ENCODE measurements at regions not wholly inside any gene's neighbourhood (a gene's known extent, or its start where the extent isn't known, plus 50 kb on each side); places are given as distances from the start of the nearest gene placed in this dataset.

DNA sequence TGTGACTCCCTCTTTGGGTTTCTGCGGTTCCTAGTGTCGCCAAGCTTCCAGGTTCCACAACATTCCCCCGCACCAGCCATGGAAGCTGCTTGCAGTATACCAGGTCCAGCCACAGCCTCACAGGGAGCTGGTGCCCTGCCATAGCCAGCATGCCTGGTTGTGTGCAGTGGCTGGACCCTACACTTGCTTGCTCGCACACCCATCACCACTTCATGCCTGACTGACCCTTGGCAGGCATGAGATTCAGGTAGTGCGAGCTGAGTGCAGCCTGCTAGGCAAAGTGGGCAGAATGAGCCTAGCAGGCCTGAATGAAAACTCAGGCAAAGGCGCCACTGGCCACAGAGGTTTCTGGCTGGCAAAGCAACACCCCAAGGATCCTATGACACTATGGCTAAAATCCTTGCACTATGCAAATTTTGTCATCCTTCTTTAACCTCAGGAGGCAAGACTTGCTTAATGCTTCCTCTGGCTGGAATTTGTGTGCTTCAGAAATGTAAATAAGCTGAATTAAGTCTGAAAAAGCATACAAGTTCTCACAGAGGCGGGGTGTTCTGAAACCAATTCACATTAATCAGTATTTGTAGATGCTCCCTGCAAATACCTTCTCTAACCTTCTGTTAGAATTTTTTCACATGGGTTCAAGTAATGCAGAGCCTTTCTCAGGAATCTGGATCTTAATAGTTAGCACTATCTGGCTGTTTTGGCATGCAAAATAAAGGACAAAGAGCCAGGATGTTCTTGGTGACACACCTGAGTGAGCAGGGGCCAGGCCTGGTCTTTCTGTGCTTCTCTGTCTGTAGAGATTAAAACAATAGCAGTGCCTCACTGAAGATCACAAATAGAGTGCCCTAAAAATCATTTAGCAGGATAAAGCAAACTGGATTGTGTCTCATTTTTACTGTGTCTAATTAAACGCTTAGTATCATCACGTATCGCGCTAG, 256.9 kb downstream of the GPATCH2 start:
- no peak overlapping the region for H3K4me3 ChIP-seq (ENCODE audit: low read length in 2 of 2)
- no peak overlapping the region for H3K9ac ChIP-seq (ENCODE audit: low read depth in 1 of 2, low read length in 2 of 2)
- H3K27ac ChIP-seq (ENCODE audit: low read depth in 2 of 2, low read length in 2 of 2) = no peak overlapping the region
- H3K9me3 ChIP-seq (ENCODE audit: control insufficient read depth in 2 of 2, low read length in 2 of 2) = no peaks in the 10 kb centered on the region
- no peaks in the 10 kb centered on the region for H3K27me3 ChIP-seq (ENCODE audit: control insufficient read depth in 2 of 2, insufficient read depth in 2 of 2, low read length in 2 of 2)
- no peaks in the 10 kb centered on the region for H3K4me1 ChIP-seq (ENCODE audit: control insufficient read depth in 2 of 2, insufficient read depth in 2 of 2, low read length in 2 of 2)
- no peaks in the 10 kb centered on the region for H3K36me3 ChIP-seq (ENCODE audit: control insufficient read depth in 2 of 2, insufficient read depth in 2 of 2, low read length in 2 of 2)

DNA sequence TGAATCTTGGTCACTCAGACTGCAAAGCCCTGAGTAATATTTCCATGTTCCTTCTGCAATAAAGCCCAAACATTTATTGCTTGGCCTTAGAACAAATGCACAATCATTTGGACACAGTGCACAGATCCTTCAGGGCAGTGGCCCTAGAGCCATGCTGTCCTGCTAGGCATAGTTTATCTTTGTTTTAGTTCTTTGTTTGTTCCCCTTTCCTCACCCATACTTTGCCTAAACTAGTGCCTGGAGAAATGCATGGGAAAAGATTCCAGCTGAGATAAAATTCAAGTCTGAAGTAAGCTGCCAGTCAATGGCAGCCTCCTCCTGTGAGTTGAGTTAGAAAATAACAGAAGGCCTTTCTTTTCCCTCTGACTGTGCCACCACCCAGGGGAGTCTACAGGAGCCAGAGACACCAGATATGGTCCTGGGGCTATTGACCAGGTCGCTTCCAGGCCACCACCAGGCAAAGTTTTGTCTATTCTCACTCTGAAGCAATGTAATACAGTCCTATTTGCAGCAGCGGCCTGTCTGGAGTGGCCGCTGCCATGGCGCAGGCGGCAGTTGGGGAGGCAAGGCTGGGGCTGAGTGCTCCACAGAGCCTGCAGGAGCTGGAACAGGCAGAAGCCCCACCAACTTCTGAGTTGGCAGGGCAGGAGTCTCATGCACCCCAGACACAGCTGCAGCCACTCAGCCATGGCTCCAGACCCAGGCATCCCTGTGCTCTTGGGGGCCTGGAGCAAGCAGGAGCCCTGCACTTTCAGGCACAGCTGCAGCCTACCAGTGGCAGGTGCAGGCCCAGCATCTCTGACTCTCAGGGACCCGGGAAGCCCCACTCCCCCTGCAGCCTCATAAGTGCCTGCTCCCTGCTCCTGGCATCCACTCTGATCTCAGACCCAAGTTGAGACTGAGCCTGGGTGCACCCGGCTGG, 258.6 kb downstream of the GPATCH2 start:
- Histone ChIP-seq H3K9ac (ENCODE audit: low read depth in 1 of 2, low read length in 2 of 2) (no peak overlapping the region), H3K4me1 (ENCODE audit: control insufficient read depth in 2 of 2, insufficient read depth in 2 of 2, low read length in 2 of 2) (no peaks in the 10 kb centered on the region), H3K4me3 (ENCODE audit: low read length in 2 of 2) (no peak overlapping the region), H3K36me3 (ENCODE audit: control insufficient read depth in 2 of 2, insufficient read depth in 2 of 2, low read length in 2 of 2) (no peaks in the 10 kb centered on the region), H3K27me3 (ENCODE audit: control insufficient read depth in 2 of 2, insufficient read depth in 2 of 2, low read length in 2 of 2) (no peaks in the 10 kb centered on the region), H3K27ac (ENCODE audit: low read depth in 2 of 2, low read length in 2 of 2) (no peak overlapping the region), H3K9me3 (ENCODE audit: control insufficient read depth in 2 of 2, low read length in 2 of 2) (no peaks in the 10 kb centered on the region)

DNA sequence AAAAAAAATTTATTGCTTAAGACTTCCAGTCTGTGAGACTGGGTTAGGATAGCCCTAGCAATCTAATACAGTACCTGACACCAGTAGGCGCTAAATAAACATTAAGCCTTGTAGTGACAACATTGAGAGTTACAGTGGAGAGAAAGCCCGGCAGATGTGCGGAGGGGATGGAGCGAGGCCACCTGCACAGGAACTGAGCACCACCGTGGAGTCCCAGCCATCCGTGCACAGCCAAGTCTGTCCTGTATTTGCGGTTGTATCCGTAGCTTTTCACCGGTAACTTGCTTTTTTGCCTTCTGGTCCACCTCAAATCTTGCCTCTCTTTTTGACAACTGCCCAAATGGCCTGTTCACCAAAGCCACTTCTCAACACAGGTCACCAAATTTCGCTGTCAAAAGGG, 260.1 kb downstream of the GPATCH2 start:
- Histone ChIP-seq H3K36me3 (ENCODE audit: control insufficient read depth in 2 of 2, insufficient read depth in 2 of 2, low read length in 2 of 2) (no peaks in the 10 kb centered on the region), H3K9ac (ENCODE audit: low read depth in 1 of 2, low read length in 2 of 2) (no peak overlapping the region), H3K9me3 (ENCODE audit: control insufficient read depth in 2 of 2, low read length in 2 of 2) (no peaks in the 10 kb centered on the region), H3K27ac (ENCODE audit: low read depth in 2 of 2, low read length in 2 of 2) (no peak overlapping the region), H3K4me1 (ENCODE audit: control insufficient read depth in 2 of 2, insufficient read depth in 2 of 2, low read length in 2 of 2) (no peaks in the 10 kb centered on the region), H3K27me3 (ENCODE audit: control insufficient read depth in 2 of 2, insufficient read depth in 2 of 2, low read length in 2 of 2) (no peaks in the 10 kb centered on the region), H3K4me3 (ENCODE audit: low read length in 2 of 2) (no peak overlapping the region)

DNA sequence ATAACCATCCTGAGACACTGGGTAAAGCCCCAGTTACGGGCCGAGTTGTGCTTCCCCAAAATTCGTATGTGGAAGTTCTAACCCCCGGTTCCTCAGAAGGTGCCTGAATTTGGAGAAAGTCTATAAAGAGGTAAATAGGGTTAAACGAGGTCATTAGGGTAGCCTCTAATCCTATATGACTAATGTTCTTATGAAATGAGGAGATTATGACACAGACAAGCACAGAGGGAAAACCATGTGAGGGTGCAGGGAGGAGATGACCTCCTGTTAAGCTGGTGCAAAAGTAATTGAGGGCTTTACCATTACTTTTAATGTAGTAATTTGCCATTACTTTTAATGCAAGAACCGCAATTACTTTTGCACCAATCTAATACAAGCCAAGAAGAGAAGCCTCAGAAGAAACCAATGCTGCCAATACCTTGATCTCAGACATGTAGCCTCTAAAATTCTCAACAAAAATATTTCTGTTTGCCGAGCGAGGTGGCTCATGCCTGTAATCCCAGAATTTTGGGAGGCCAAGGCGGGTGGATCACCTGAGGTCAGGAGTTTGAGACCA, 260.8 kb downstream of the GPATCH2 start:
- Histone ChIP-seq H3K4me3 (ENCODE audit: low read length in 2 of 2) (no peak overlapping the region), H3K4me1 (ENCODE audit: control insufficient read depth in 2 of 2, insufficient read depth in 2 of 2, low read length in 2 of 2) (no peaks in the 10 kb centered on the region), H3K9ac (ENCODE audit: low read depth in 1 of 2, low read length in 2 of 2) (no peak overlapping the region), H3K27ac (ENCODE audit: low read depth in 2 of 2, low read length in 2 of 2) (no peak overlapping the region), H3K36me3 (ENCODE audit: control insufficient read depth in 2 of 2, insufficient read depth in 2 of 2, low read length in 2 of 2) (no peaks in the 10 kb centered on the region), H3K9me3 (ENCODE audit: control insufficient read depth in 2 of 2, low read length in 2 of 2) (no peaks in the 10 kb centered on the region), H3K27me3 (ENCODE audit: control insufficient read depth in 2 of 2, insufficient read depth in 2 of 2, low read length in 2 of 2) (no peaks in the 10 kb centered on the region)

DNA sequence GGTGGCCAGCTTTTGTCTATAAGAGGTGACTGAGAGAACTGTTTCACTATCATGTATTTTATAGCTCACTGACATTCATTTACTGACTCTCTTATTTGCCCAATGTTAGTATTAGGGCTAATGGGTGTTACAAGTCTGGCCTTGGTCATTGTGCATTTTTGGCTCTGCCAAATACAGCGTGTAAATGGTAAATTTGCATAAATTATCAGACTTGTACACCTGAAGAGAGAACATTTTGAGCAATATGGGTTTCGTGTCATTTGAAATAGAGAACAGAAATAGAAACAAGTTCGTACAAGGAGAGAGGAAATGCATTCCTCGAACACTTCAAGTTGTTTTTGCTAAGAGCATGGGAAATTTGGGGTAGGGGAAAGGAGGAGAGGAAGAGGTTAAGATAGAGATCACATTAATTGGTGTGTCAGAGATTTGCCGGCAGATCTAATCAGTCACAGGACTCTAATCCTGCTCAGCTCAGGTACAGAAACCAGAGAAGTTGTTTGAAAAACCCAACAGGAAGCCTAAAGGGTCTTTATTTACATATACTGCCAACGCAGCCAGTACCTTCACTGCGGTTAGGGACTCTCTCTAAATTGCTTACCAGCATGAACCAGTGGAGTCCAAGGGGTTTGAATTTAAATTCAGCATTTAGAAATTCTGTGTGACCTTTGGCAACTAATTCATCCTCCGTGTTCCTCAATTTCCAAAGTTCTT, 261.5 kb downstream of the GPATCH2 start:
- Histone ChIP-seq H3K27ac (ENCODE audit: low read depth in 2 of 2, low read length in 2 of 2) (no peak overlapping the region), H3K9me3 (ENCODE audit: control insufficient read depth in 2 of 2, low read length in 2 of 2) (no peaks in the 10 kb centered on the region), H3K27me3 (ENCODE audit: control insufficient read depth in 2 of 2, insufficient read depth in 2 of 2, low read length in 2 of 2) (no peaks in the 10 kb centered on the region), H3K4me3 (ENCODE audit: low read length in 2 of 2) (no peak overlapping the region), H3K36me3 (ENCODE audit: control insufficient read depth in 2 of 2, insufficient read depth in 2 of 2, low read length in 2 of 2) (no peaks in the 10 kb centered on the region), H3K9ac (ENCODE audit: low read depth in 1 of 2, low read length in 2 of 2) (no peak overlapping the region), H3K4me1 (ENCODE audit: control insufficient read depth in 2 of 2, insufficient read depth in 2 of 2, low read length in 2 of 2) (no peaks in the 10 kb centered on the region)

DNA sequence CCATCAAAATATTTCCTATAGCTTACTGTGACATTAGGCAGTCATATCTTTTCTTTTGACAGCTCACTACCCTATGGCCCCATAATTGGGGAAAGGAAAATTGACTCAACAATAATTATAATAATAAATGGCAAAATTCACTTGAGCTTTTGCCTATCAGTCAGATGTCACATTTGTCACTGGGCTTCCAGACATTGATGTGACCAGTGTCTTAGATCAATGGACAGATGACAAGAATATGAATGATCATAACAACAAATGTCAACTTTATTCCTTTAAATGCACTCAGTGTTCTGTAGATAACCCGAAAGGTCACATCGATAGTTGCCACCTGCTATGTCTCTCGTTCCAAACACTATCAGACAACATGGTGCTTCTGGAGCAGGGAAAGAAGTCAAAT, 266.7 kb downstream of the GPATCH2 start:
- H3K4me3 ChIP-seq (ENCODE audit: low read length in 2 of 2) = no peak overlapping the region
- H3K36me3 ChIP-seq (ENCODE audit: control insufficient read depth in 2 of 2, insufficient read depth in 2 of 2, low read length in 2 of 2) = no peaks in the 10 kb centered on the region
- H3K27ac ChIP-seq (ENCODE audit: low read depth in 2 of 2, low read length in 2 of 2) = no peak overlapping the region
- H3K9me3 ChIP-seq (ENCODE audit: control insufficient read depth in 2 of 2, low read length in 2 of 2) = no peaks in the 10 kb centered on the region
- H3K27me3 ChIP-seq (ENCODE audit: control insufficient read depth in 2 of 2, insufficient read depth in 2 of 2, low read length in 2 of 2) = no peaks in the 10 kb centered on the region
- H3K4me1 ChIP-seq (ENCODE audit: control insufficient read depth in 2 of 2, insufficient read depth in 2 of 2, low read length in 2 of 2) = no peaks in the 10 kb centered on the region
- no peak overlapping the region for H3K9ac ChIP-seq (ENCODE audit: low read depth in 1 of 2, low read length in 2 of 2)

DNA sequence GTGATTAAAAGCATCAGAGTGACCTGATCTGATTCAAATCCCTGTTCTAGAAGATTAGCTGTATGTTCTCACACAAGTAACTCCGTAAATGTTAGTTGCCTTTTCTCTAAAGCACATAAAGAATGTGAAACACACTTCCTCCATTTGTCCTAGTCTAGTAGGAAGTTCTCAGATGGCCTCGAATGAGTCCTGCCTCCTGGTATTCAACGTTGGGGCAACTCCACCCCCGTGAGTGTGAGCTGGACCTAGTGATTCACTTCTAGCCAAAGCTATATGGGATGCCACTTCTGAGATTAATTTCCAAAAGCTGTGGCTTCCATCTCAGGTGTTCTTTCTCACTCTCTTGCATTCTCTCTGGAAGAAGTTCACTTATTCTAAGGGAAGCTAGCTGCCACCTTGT, 267.6 kb downstream of the GPATCH2 start:
- no peaks in the 10 kb centered on the region for H3K4me1 ChIP-seq (ENCODE audit: control insufficient read depth in 2 of 2, insufficient read depth in 2 of 2, low read length in 2 of 2)
- no peak overlapping the region for H3K27ac ChIP-seq (ENCODE audit: low read depth in 2 of 2, low read length in 2 of 2)

DNA sequence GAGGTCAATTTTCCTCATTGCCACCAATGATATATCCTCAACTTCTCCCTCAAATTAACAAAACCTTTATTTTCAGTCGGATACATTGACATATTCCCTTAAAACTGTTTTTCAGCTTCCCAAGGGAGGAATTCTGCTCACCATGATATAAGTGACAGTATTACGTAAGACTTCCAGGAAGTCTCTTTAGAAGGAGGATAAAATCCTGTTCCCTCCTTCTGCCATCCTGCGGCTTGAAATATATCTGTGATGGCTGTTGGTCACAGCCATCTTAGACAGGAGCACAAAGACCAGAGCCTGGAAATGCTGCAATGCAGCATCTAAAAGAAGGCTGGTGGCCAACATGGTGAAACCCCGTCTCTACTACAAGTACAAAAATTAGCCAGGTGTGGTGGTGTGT, 270.4 kb downstream of the GPATCH2 start:
- Histone ChIP-seq H3K27me3 (ENCODE audit: control insufficient read depth in 2 of 2, insufficient read depth in 2 of 2, low read length in 2 of 2) (no peaks in the 10 kb centered on the region), H3K9me3 (ENCODE audit: control insufficient read depth in 2 of 2, low read length in 2 of 2) (no peaks in the 10 kb centered on the region), H3K27ac (ENCODE audit: low read depth in 2 of 2, low read length in 2 of 2) (no peak overlapping the region), H3K4me3 (ENCODE audit: low read length in 2 of 2) (no peak overlapping the region), H3K9ac (ENCODE audit: low read depth in 1 of 2, low read length in 2 of 2) (no peak overlapping the region), H3K4me1 (ENCODE audit: control insufficient read depth in 2 of 2, insufficient read depth in 2 of 2, low read length in 2 of 2) (no peaks in the 10 kb centered on the region), H3K36me3 (ENCODE audit: control insufficient read depth in 2 of 2, insufficient read depth in 2 of 2, low read length in 2 of 2) (no peaks in the 10 kb centered on the region)

More for the DNA sequence above, 267.6 kb downstream of the GPATCH2 start:
- Histone ChIP-seq H3K9ac (ENCODE audit: low read depth in 1 of 2, low read length in 2 of 2) (no peak overlapping the region), H3K36me3 (ENCODE audit: control insufficient read depth in 2 of 2, insufficient read depth in 2 of 2, low read length in 2 of 2) (no peaks in the 10 kb centered on the region), H3K9me3 (ENCODE audit: control insufficient read depth in 2 of 2, low read length in 2 of 2) (no peaks in the 10 kb centered on the region), H3K4me3 (ENCODE audit: low read length in 2 of 2) (no peak overlapping the region), H3K27me3 (ENCODE audit: control insufficient read depth in 2 of 2, insufficient read depth in 2 of 2, low read length in 2 of 2) (no peaks in the 10 kb centered on the region)

DNA sequence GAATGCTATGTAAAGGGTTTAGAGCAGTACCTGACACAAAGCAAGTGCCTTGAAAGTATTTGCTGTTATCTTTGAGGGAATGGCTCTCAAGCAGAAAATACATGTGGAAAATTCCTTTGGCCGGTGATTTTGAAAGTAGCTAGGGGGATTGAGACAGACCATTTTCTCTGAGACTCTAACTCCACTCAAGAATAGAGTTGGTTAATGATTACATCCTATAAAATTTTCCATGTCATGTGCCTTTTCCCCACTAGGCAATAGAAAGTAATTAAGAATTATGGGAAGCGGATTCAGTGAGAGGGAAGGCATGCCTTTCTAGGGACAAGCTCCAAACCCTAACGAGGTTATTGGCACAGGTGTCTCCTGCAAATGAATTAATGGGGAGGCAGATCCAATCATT, 276.0 kb downstream of the GPATCH2 start:
- Histone ChIP-seq H3K4me1 (ENCODE audit: control insufficient read depth in 2 of 2, insufficient read depth in 2 of 2, low read length in 2 of 2) (no peaks in the 10 kb centered on the region), H3K36me3 (ENCODE audit: control insufficient read depth in 2 of 2, insufficient read depth in 2 of 2, low read length in 2 of 2) (no peaks in the 10 kb centered on the region), H3K27me3 (ENCODE audit: control insufficient read depth in 2 of 2, insufficient read depth in 2 of 2, low read length in 2 of 2) (no peaks in the 10 kb centered on the region), H3K9ac (ENCODE audit: low read depth in 1 of 2, low read length in 2 of 2) (no peak overlapping the region), H3K9me3 (ENCODE audit: control insufficient read depth in 2 of 2, low read length in 2 of 2) (no peaks in the 10 kb centered on the region), H3K4me3 (ENCODE audit: low read length in 2 of 2) (no peak overlapping the region), H3K27ac (ENCODE audit: low read depth in 2 of 2, low read length in 2 of 2) (no peak overlapping the region)
